ENCODE measurements at regions not wholly inside any gene's neighbourhood (a gene's known extent, or its start where the extent isn't known, plus 50 kb on each side); places are given as distances from the start of the nearest gene placed in this dataset.
"Not testable (repeated sequence)": the region's sequence is repeated elsewhere in the genome, so short reads cannot be mapped to it uniquely, and the experiment has no call there.

- no peak for DNase-seq
Observed at GRCh38 chr20:50453533-50454244, 56.5 kb upstream of the PTPN1 start.

- not testable (repeated sequence) for DNase-seq
Observed at GRCh38 chr20:50455245-50455644, 54.9 kb upstream of the PTPN1 start.

DNA sequence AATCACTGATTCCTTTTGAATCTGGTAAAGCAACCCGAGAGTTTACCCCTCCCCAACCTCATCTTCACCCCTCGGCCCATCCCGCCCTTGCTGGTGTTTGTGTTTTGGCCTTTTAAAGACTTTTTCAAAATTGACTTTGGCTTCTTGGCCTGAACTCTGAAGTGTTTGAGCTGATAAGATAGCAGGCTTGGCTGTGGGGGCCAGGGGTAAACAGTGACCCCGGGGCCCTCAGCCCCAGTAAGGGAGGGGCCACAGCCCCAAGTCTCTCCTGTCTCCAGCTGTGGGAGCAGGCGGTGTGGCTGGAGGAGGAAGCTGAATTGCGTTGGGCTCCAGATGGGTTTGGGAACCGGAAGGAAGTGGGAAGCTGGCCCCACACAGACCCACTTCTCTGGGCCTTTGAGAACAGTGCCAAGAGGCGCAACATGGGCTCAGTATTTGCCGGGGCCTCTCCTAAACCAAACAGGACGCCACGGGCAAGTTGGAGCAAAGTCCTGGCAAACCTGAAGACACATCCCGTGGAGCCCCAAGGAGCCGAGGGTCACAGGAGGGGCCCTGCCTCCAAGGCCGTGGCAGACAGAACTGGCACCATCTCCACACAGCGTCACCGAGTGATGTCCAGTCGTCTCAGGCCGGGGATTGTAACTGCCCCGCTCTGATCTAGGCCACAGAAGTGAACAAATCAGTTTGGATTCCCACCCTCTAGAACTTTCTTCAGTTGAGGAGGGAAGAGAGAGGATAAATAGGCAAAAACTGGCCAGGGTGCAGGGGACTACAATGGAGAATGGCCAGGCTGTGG, 54.3 kb upstream of the PTPN1 start:
- DNase-seq, result no peak

GRCh38 chr20:50456452-50457324, 53.5 kb upstream of the PTPN1 start:
- DNase-seq, result no peak

DNA sequence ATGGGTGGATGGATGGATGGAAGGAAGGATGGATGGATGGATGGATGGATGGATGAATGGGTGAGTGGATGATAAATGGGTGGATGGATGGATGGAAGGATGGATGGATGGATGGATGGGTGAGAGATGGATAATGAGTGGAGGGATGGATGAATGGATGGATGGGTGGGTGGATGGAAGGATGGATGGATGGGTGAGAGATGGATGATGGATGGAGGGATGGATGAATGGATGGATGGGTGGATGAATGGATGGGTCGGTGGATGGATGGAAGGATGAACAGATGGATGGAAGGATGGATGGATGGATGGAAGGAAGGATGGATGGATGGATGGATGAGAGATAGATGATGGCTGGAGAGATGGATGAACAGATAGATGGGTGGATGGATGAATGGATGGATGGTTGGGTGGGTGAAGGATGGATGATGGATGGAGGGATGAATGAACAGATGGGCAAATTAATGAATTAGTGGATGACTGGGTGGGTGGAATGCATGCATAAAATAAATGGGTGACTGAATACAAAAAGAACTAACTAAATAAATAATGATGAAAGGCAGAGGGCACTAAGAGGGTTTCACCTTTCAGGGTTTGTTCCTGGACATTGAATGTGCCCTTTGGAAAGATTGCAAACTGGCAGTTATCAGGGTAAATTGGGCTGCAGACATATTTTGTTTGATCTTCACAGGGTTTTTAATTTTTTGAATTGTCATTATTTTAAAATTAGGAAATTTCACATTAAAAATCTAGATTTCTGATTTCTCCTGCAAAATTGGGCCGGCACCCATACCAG, 50.9 kb upstream of the PTPN1 start:
- no peak for DNase-seq

GRCh38 chr20:50460115-50460607, 50.0 kb upstream of the PTPN1 start:
- DNase-seq, result no peak

All from NCI-H1105 treated with DMSO at 0.1 percent for 48 hours (cell line).